GM12878 (cell line): ENCODE measurements at regions not wholly inside any gene's neighbourhood (a gene's known extent, or its start where the extent isn't known, plus 50 kb on each side); places are given as distances from the start of the nearest gene placed in this dataset.

ENCODE experiments used
- ATAC-seq: fragments of 200-7000 bp; cut with Tn5 transposase; 3 replicates; pipeline ENCODE4 v1.9.1; 2020; ENCODE audit warnings: mild to moderate bottlenecking, moderate library complexity
- BruUV-seq: library from RNA; stranded (reverse); fragments of 400-500 nt; replicated peaks from 2 replicates; lab custom pipeline; 2021; lab: Mats Ljungman, UMichigan
- CTCF ChIA-PET: fragments of 300-600 bp; sonication (Branson Sonifier 250); formaldehyde crosslinking; extraction: SDS; loops from one replicate; lab custom pipeline; 2021; ENCODE audit warnings: inconsistent platforms; lab: Yijun Ruan, JAX
- POLR2A ChIA-PET: fragments of 350-600 bp; formaldehyde crosslinking; extraction: SDS; loops from one replicate; lab custom pipeline; 2021; ENCODE audit warnings: inconsistent platforms; lab: Charles Lee
- RAD21 ChIA-PET: fragments of 300-600 bp; sonication (Branson Sonifier 250); formaldehyde crosslinking; loops from one replicate; lab custom pipeline; 2023; ENCODE audit warnings: antibody characterized with exemption; ENCODE audit not compliant: unreplicated experiment; lab: Charles Lee
- SMC1A ChIA-PET: fragments of 300-600 bp; sonication (Branson Sonifier 250); formaldehyde crosslinking; loops from one replicate; lab custom pipeline; 2023; ENCODE audit not compliant: unreplicated experiment, uncharacterized antibody; lab: Charles Lee
- DNase-seq: peaks from one replicate; pipeline ENCODE4 v3.0.0-alpha.2; 2011; ENCODE audit warnings: low read depth, low spot score
- FAIRE-seq: peaks from 3 replicates; lab custom pipeline; 2011; peaks lifted over from hg19 to GRCh38; lab: Jason Lieb, UNC
- H2AFZ ChIP-seq: 2 replicates; pipeline ENCODE4 v1.6.0; 2011; ENCODE audit warnings: low read depth, low read length, control low read depth; ENCODE audit not compliant: control insufficient read depth
- H3K27ac ChIP-seq: 2 replicates; pipeline ENCODE4 v1.5.1; 2011; ENCODE audit warnings: control low read depth; ENCODE audit not compliant: control insufficient read depth, insufficient read depth
- H3K27me3 ChIP-seq, 2 experiments: replicated peaks in 1 of 2; 2 replicates each; pipeline versions ENCODE4 v1.6.0 to v1.6.1; 2011; ENCODE audit warnings: low read length in 1 of 2; ENCODE audit not compliant: control insufficient read depth in 2 of 2, insufficient read depth in 2 of 2
- H3K36me3 ChIP-seq, 2 experiments: 2 replicates each; pipeline ENCODE4 v1.5.1; 2011; ENCODE audit warnings: low read length in 1 of 2; ENCODE audit not compliant: control insufficient read depth in 2 of 2, insufficient read depth in 2 of 2
- H3K4me1 ChIP-seq: 2 replicates; pipeline ENCODE4 v1.6.1; 2011; ENCODE audit warnings: mild to moderate bottlenecking, low read length, moderate library complexity, mixed read lengths; ENCODE audit not compliant: control insufficient read depth, insufficient read depth
- H3K4me2 ChIP-seq: 2 replicates; pipeline ENCODE4 v1.6.0; 2011; ENCODE audit warnings: control low read depth; ENCODE audit not compliant: control insufficient read depth, insufficient read depth
- H3K4me3 ChIP-seq: fragments of 200-600 bp; sonication (generic); 2 replicates; pipeline ENCODE4 v1.5.1; 2016
- H3K79me2 ChIP-seq: 2 replicates; pipeline ENCODE4 v1.6.0; 2011; ENCODE audit warnings: low read length; ENCODE audit not compliant: control insufficient read depth, insufficient read depth
- H3K9ac ChIP-seq: 2 replicates; pipeline ENCODE4 v1.8.0; 2011; ENCODE audit warnings: low read length, control low read depth, mixed read lengths; ENCODE audit not compliant: control insufficient read depth, insufficient read depth
- H3K9me3 ChIP-seq: replicated peaks from 3 replicates; pipeline ENCODE4 v1.5.1; 2011; ENCODE audit warnings: mild to moderate bottlenecking, low read length; ENCODE audit not compliant: control insufficient read depth, insufficient read depth
- H4K20me1 ChIP-seq: 2 replicates; pipeline ENCODE4 v1.6.0; 2011; ENCODE audit not compliant: control insufficient read depth, insufficient read depth
- ATF2 ChIP-seq: IDR thresholded peaks from 2 replicates; pipeline ENCODE4 v1.6.1; 2012; ENCODE audit warnings: low read length, inconsistent platforms
- ATF3 ChIP-seq: IDR thresholded peaks from 2 replicates; pipeline ENCODE4 v1.6.1; 2011; ENCODE audit warnings: low read depth, mild to moderate bottlenecking, low read length, moderate library complexity, borderline replicate concordance; ENCODE audit errors: extremely low read depth
- ATF7 ChIP-seq: fragments of 450-650 bp; IDR thresholded peaks from 2 replicates; pipeline ENCODE4 v1.6.1; 2016; ENCODE audit warnings: low read depth, mild to moderate bottlenecking
- CUX1 ChIP-seq: IDR thresholded peaks from 2 replicates; pipeline ENCODE4 v1.6.1; 2012; ENCODE audit warnings: improper control_type of control experiment, low read depth, low read length; ENCODE audit not compliant: insufficient replicate concordance
- EZH2 ChIP-seq: IDR thresholded peaks from 2 replicates; pipeline ENCODE4 v1.6.1; 2012; ENCODE audit warnings: low read depth, mild to moderate bottlenecking, control low read depth, inconsistent platforms, low read length, borderline replicate concordance; ENCODE audit not compliant: control insufficient read depth
- HDAC2 ChIP-seq: fragments of 200-600 bp; sonication (generic); IDR thresholded peaks from 2 replicates; pipeline ENCODE4 v1.6.1; 2017
- IRF3 ChIP-seq: fragments of 450-650 bp; IDR thresholded peaks from 2 replicates; pipeline ENCODE4 v1.6.1; 2014; ENCODE audit warnings: mild to moderate bottlenecking
- NKRF ChIP-seq: fragments of 450-650 bp; conservative IDR thresholded peaks from 2 replicates; pipeline ENCODE4 v1.6.1; 2017; ENCODE audit warnings: mild to moderate bottlenecking, moderate library complexity
- NR2F1 ChIP-seq: fragments of 450-650 bp; conservative IDR thresholded peaks from 2 replicates; pipeline ENCODE4 v1.6.1; 2017; ENCODE audit warnings: mild to moderate bottlenecking
- POU2F2 ChIP-seq: IDR thresholded peaks from 3 replicates; pipeline ENCODE4 v1.6.1; 2011; ENCODE audit warnings: low read depth, mild to moderate bottlenecking, low read length, borderline replicate concordance
- RFX5 ChIP-seq: IDR thresholded peaks from 2 replicates; pipeline ENCODE4 v1.6.1; 2011; ENCODE audit warnings: low read depth, low read length, improper control_type of control experiment
- SIN3A ChIP-seq: IDR thresholded peaks from 2 replicates; pipeline ENCODE4 v1.6.1; 2012; ENCODE audit warnings: low read depth, low read length, improper control_type of control experiment
- SIX5 ChIP-seq: IDR thresholded peaks from 2 replicates; pipeline ENCODE4 v1.6.1; 2011; ENCODE audit warnings: mild to moderate bottlenecking, low read depth, low read length, moderate library complexity; ENCODE audit not compliant: severe bottlenecking
- TARDBP ChIP-seq: IDR thresholded peaks from 2 replicates; pipeline ENCODE4 v1.6.1; 2016; ENCODE audit warnings: borderline replicate concordance
- WRNIP1 ChIP-seq: IDR thresholded peaks from 2 replicates; pipeline ENCODE4 v1.6.1; 2011; ENCODE audit warnings: low read depth, low read length, improper control_type of control experiment, borderline replicate concordance
- YY1 ChIP-seq: IDR thresholded peaks from 2 replicates; pipeline ENCODE4 v1.6.1; 2011; ENCODE audit warnings: low read depth, mild to moderate bottlenecking, low read length
- WGBS: methylation state at CpG from one replicate; pipeline ENCODE4 v1.1.6; 2016; ENCODE audit warnings: low lambda C conversion rate; ENCODE audit not compliant: insufficient replicate concordance, insufficient coverage; ENCODE audit errors: missing lambda C conversion rate; 5-methylcytosine and 5-hydroxymethylcytosine counted together
- in situ Hi-C: fragments of 300-500 bp; cut with MboI; formaldehyde crosslinking; loops from 9 replicates; pipeline ENCODE4 v1.14.3; 2018; ENCODE audit warnings: mixed read lengths
- intact Hi-C: fragments of 100-400 bp; cut with micrococcal nuclease; formaldehyde crosslinking; loops from one replicate; pipeline ENCODE4 v1.14.2; 2022; ENCODE audit not compliant: unreplicated experiment

- no peak for ATAC-seq
- H3K79me2 ChIP-seq = no peaks in the 10 kb centered on the region
- TF ChIP-seq ATF3 = no peak
- TF ChIP-seq YY1 = no peak
- no peak for TF ChIP-seq WRNIP1
- no peak for TF ChIP-seq EZH2
- TF ChIP-seq SIN3A = no peak
- no peak for TF ChIP-seq ATF7
- TF ChIP-seq RFX5 = no peak
- no peak for TF ChIP-seq SIX5
- TF ChIP-seq HDAC2 = no peak
- no peak for TF ChIP-seq NKRF
- TF ChIP-seq ATF2 = no peak
- TF ChIP-seq TARDBP = no peak
- TF ChIP-seq CUX1 = no peak
- TF ChIP-seq IRF3 = no peak
- no peak for TF ChIP-seq POU2F2
- no peak for TF ChIP-seq NR2F1
These were observed 746.1 kb upstream of the DDX18 start for GRCh38 chr2:117068371-117068770.

More at GRCh38 chr2:117068371-117068770, 746.1 kb upstream of the DDX18 start:
- Histone ChIP-seq H3K27ac (no peak overlapping the region), H2AFZ (no peak overlapping the region), H4K20me1 (no peaks in the 10 kb centered on the region), H3K4me3 (no peak overlapping the region), H3K36me3 (no peaks in the 10 kb centered on the region), H3K9ac (no peak overlapping the region), H3K4me2 (no peak overlapping the region), H3K4me1 (no peaks in the 10 kb centered on the region), H3K27me3 (no peaks in the 10 kb centered on the region), H3K9me3 (no peaks in the 10 kb centered on the region; the same call in 2 of the 3 replicates)
- ChIA-PET SMC1A (no interaction called here), POLR2A (no interaction called here), RAD21 (no interaction called here), CTCF (interaction anchor here (0.6 kb wide), 1 partner anchor 862 kb away, joined by 3 read pairs; no protein-coding TSS in a partner anchor)
- intact Hi-C loops = no loop called here
- no TSS peak for BruUV-seq
- WGBS = 0% methylated on average over 2 of the region's 2 CpGs
- DNase-seq (no peak), FAIRE-seq (no peak)
- in situ Hi-C loops = no loop called here
